CD14-positive monocyte (primary cell): ENCODE measurements at regions not wholly inside any gene's neighbourhood (a gene's known extent, or its start where the extent isn't known, plus 50 kb on each side); places are given as distances from the start of the nearest gene placed in this dataset.

Source experiments
- DNase-seq, 3 donors: peaks; one replicate each; pipeline ENCODE4 v3.0.0-alpha.2; 2011 to 2022
- H2AFZ ChIP-seq: 2 replicates; pipeline ENCODE4 v1.6.0; 2012; ENCODE audit warnings: mild to moderate bottlenecking, low read depth, low read length, inconsistent platforms; ENCODE audit not compliant: insufficient read depth, poor library complexity, severe bottlenecking
- H3K27ac ChIP-seq, 2 donors: 1 replicate in 1 of 2; 2 replicates in 1 of 2; pipeline ENCODE4 v1.5.1; 2012 to 2013; ENCODE audit warnings: low read length in 2 of 2, control low read depth in 1 of 2, inconsistent platforms in 1 of 2, low read depth in 1 of 2, mild to moderate bottlenecking in 1 of 2
- H3K27me3 ChIP-seq, 2 donors: one replicate each; pipeline versions ENCODE4 v1.6.0 to v1.6.1; 2011 to 2013; ENCODE audit warnings: low read length in 2 of 2; ENCODE audit not compliant: control insufficient read depth in 2 of 2, insufficient read depth in 2 of 2
- H3K36me3 ChIP-seq, 2 donors: replicated peaks in 1 of 2; 1 replicate in 1 of 2; 2 replicates in 1 of 2; pipeline versions ENCODE4 v1.5.1 to v1.6.1; 2012 to 2013; ENCODE audit warnings: low read length in 2 of 2, control low read depth in 1 of 2, inconsistent platforms in 1 of 2, mild to moderate bottlenecking in 1 of 2; ENCODE audit not compliant: insufficient read depth in 2 of 2, control insufficient read depth in 1 of 2
- H3K4me1 ChIP-seq, 2 donors: 1 replicate in 1 of 2; 2 replicates in 1 of 2; pipeline versions ENCODE4 v1.5.1 to v1.6.1; 2012 to 2013; ENCODE audit warnings: low read length in 2 of 2, control low read depth in 1 of 2, inconsistent platforms in 1 of 2, mild to moderate bottlenecking in 1 of 2, moderate library complexity in 1 of 2; ENCODE audit not compliant: insufficient read depth in 2 of 2, control insufficient read depth in 1 of 2
- H3K4me2 ChIP-seq: replicated peaks from 2 replicates; pipeline ENCODE3; 2012; ENCODE audit warnings: low read length, moderate library complexity, mild to moderate bottlenecking; ENCODE audit not compliant: poor library complexity, severe bottlenecking; ENCODE audit errors: extremely low read depth
- H3K4me3 ChIP-seq, 3 experiments: fragments of 200-600 bp in 1 of 3; sonication (generic) in 1 of 3; replicated peaks in 1 of 3; 1 replicate in 2 of 3; 2 replicates in 1 of 3; pipeline ENCODE4 v1.5.1; 2011 to 2013; ENCODE audit warnings: low read length in 3 of 3, mild to moderate bottlenecking in 3 of 3, control low read depth in 2 of 3, low read depth in 2 of 3, inconsistent platforms in 1 of 3, moderate library complexity in 1 of 3
- H3K79me2 ChIP-seq: 2 replicates; pipeline ENCODE4 v1.6.0; 2012; ENCODE audit warnings: mild to moderate bottlenecking, control low read depth, inconsistent platforms, low read length, moderate library complexity; ENCODE audit not compliant: insufficient read depth
- H3K9ac ChIP-seq: 2 replicates; pipeline ENCODE4 v1.6.0; 2017; ENCODE audit warnings: low read length, mild to moderate bottlenecking; ENCODE audit not compliant: insufficient read depth, poor library complexity, severe bottlenecking
- H3K9me3 ChIP-seq, 2 donors: replicated peaks in 1 of 2; 1 replicate in 1 of 2; 2 replicates in 1 of 2; pipeline versions ENCODE4 v1.5.1 to v1.6.1; 2012 to 2013; ENCODE audit warnings: low read length in 2 of 2, control low read depth in 1 of 2; ENCODE audit not compliant: control insufficient read depth in 1 of 2, insufficient read depth in 1 of 2
- H4K20me1 ChIP-seq: 2 replicates; pipeline ENCODE4 v1.6.0; 2012; ENCODE audit warnings: mild to moderate bottlenecking, low read length, control low read depth, moderate library complexity; ENCODE audit not compliant: insufficient read depth
- H3K27ac Mint-ChIP-seq, 7 donors: one replicate each; pipeline ENCODE4 v1.8.0; 2020; ENCODE audit warnings: mild to moderate bottlenecking in 7 of 7, mixed read lengths in 7 of 7, moderate library complexity in 6 of 7, inconsistent platforms in 2 of 7
- H3K27me3 Mint-ChIP-seq, 3 donors: one replicate each; pipeline ENCODE4 v1.8.0; 2021 to 2022; ENCODE audit warnings: low read depth in 3 of 3, mild to moderate bottlenecking in 3 of 3, mixed read lengths in 3 of 3, moderate library complexity in 3 of 3, inconsistent platforms in 1 of 3
- H3K36me3 Mint-ChIP-seq, 2 donors: one replicate each; pipeline ENCODE4 v1.8.0; 2020; ENCODE audit warnings: mixed read lengths in 2 of 2, inconsistent platforms in 1 of 2, mild to moderate bottlenecking in 1 of 2
- H3K4me1 Mint-ChIP-seq: one replicate; pipeline ENCODE4 v1.8.0; 2020; ENCODE audit warnings: mild to moderate bottlenecking, mixed read lengths
- H3K4me3 Mint-ChIP-seq, 2 donors: one replicate each; pipeline ENCODE4 v1.8.0; 2020; ENCODE audit warnings: mild to moderate bottlenecking in 2 of 2, mixed read lengths in 2 of 2, moderate library complexity in 1 of 2
- H3K9me3 Mint-ChIP-seq, 7 donors: one replicate each; pipeline ENCODE4 v1.8.0; 2020 to 2022; ENCODE audit warnings: mixed read lengths in 7 of 7, mild to moderate bottlenecking in 6 of 7, moderate library complexity in 6 of 7, inconsistent platforms in 2 of 7
- WGBS: methylation state at CpG from one replicate; pipeline ENCODE4 v1.1.5; 2013; ENCODE audit warnings: missing lambda C conversion rate; ENCODE audit not compliant: insufficient coverage; 5-methylcytosine and 5-hydroxymethylcytosine counted together
- intact Hi-C, 2 donors: fragments of 100-400 bp; cut with micrococcal nuclease; formaldehyde crosslinking; loops; one replicate each; pipeline versions ENCODE4 v1.15.0 to v1.15.1; 2023
- TF ChIP-seq, protein P1 (sequence below): fragments of 200-600 bp; IDR thresholded peaks from one replicate; pipeline ENCODE4 v1.8.0; 2022; ENCODE audit warnings: antibody characterized with exemption, mild to moderate bottlenecking

GRCh38 chrX:8971116-8971515 lies 62.8 kb downstream of the FAM9B start:
- peak; percentile 10 to 25 (median 15) for DNase-seq
- H3K4me2 ChIP-seq = no peak overlapping the region
- Mint-ChIP-seq H3K27ac (no peak overlapping the region), H3K27me3 (peaks cover 10 to 23% (median 22%) of the 10 kb centered on the region in 3 donors), H3K4me3 (no peak overlapping the region), H3K4me1 (no peaks in the 10 kb centered on the region), H3K36me3 (no peaks in the 10 kb centered on the region), H3K9me3 (peaks cover 0 to 5% (median 0%) of the 10 kb centered on the region in 7 donors)
- TF ChIP-seq, protein P1, sequence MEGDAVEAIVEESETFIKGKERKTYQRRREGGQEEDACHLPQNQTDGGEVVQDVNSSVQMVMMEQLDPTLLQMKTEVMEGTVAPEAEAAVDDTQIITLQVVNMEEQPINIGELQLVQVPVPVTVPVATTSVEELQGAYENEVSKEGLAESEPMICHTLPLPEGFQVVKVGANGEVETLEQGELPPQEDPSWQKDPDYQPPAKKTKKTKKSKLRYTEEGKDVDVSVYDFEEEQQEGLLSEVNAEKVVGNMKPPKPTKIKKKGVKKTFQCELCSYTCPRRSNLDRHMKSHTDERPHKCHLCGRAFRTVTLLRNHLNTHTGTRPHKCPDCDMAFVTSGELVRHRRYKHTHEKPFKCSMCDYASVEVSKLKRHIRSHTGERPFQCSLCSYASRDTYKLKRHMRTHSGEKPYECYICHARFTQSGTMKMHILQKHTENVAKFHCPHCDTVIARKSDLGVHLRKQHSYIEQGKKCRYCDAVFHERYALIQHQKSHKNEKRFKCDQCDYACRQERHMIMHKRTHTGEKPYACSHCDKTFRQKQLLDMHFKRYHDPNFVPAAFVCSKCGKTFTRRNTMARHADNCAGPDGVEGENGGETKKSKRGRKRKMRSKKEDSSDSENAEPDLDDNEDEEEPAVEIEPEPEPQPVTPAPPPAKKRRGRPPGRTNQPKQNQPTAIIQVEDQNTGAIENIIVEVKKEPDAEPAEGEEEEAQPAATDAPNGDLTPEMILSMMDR = peak; percentile 33
- no peaks in the 10 kb centered on the region for H3K4me1 ChIP-seq
- H3K27ac ChIP-seq = no peak overlapping the region
- no peak overlapping the region for H3K9ac ChIP-seq
- peaks cover 4 to 6% of the 10 kb centered on the region in 2 donors for H3K27me3 ChIP-seq
- H2AFZ ChIP-seq = no peak overlapping the region
- intact Hi-C loops = loop anchor here (5.0 kb wide), 1 partner anchor 736 kb away; no protein-coding TSS in a partner anchor
- H3K36me3 ChIP-seq = no peaks in the 10 kb centered on the region
- H3K4me3 ChIP-seq = no peak overlapping the region
- no CpG with 5 or more reads among the region's 1 CpG for WGBS
- H3K79me2 ChIP-seq = no peaks in the 10 kb centered on the region
- H4K20me1 ChIP-seq = no peaks in the 10 kb centered on the region
- H3K9me3 ChIP-seq = no peaks in the 10 kb centered on the region

- H2AFZ ChIP-seq = no peak overlapping the region
- peaks cover 9 to 15% of the 10 kb centered on the region in 2 donors for H3K27me3 ChIP-seq
- intact Hi-C loops = no loop called here
- no peak for DNase-seq
- H3K4me3 ChIP-seq = no peak overlapping the region
- no peaks in the 10 kb centered on the region for H4K20me1 ChIP-seq
- H3K4me1 ChIP-seq = no peaks in the 10 kb centered on the region
- H3K4me3 Mint-ChIP-seq = no peak overlapping the region
- H3K9me3 Mint-ChIP-seq = peaks cover 5 to 10% (median 6%) of the 10 kb centered on the region in 7 donors
- peaks cover 19 to 36% (median 27%) of the 10 kb centered on the region in 3 donors for H3K27me3 Mint-ChIP-seq
- no peaks in the 10 kb centered on the region for H3K36me3 Mint-ChIP-seq
- no peak overlapping the region for H3K27ac Mint-ChIP-seq
- H3K9ac ChIP-seq = no peak overlapping the region
- H3K4me1 Mint-ChIP-seq = no peaks in the 10 kb centered on the region
- no peak overlapping the region for H3K27ac ChIP-seq
- H3K9me3 ChIP-seq = peaks cover 6 to 7% of the 10 kb centered on the region in 2 donors
- no peaks in the 10 kb centered on the region for H3K79me2 ChIP-seq
- no peak overlapping the region for H3K4me2 ChIP-seq
- H3K36me3 ChIP-seq = no peaks in the 10 kb centered on the region
- TF ChIP-seq, protein P1 = no peak
Observed at GRCh38 chrX:8969378-8969777, 64.5 kb downstream of the FAM9B start.
